Activated CD4-positive, alpha-beta memory T cell treated with anti-CD3 and anti-CD28 coated beads for 36 hours (primary cell): ENCODE measurements at regions not wholly inside any gene's neighbourhood (a gene's known extent, or its start where the extent isn't known, plus 50 kb on each side); places are given as distances from the start of the nearest gene placed in this dataset.

Experiments used
- CTCF ChIA-PET: fragments of 350-600 bp; sonication (Branson Sonifier 250); formaldehyde crosslinking; loops from one replicate; lab custom pipeline; 2021; ENCODE audit warnings: antibody characterized with exemption, inconsistent platforms; lab: Charles Lee
- POLR2A ChIA-PET: fragments of 350-600 bp; sonication (Branson Sonifier 250); formaldehyde crosslinking; loops from one replicate; lab custom pipeline; 2021; ENCODE audit warnings: antibody characterized with exemption; lab: Charles Lee
- DNase-seq: peaks from one replicate; pipeline ENCODE4 v3.0.0-alpha.2; 2020
- H3K27ac Mint-ChIP-seq: one replicate; pipeline ENCODE4 v1.8.0; 2021; ENCODE audit warnings: mixed read lengths
- H3K27me3 Mint-ChIP-seq: one replicate; pipeline ENCODE4 v1.8.0; 2021; ENCODE audit warnings: mixed read lengths
- H3K36me3 Mint-ChIP-seq: one replicate; pipeline ENCODE4 v1.8.0; 2021; ENCODE audit warnings: mixed read lengths
- H3K4me1 Mint-ChIP-seq: one replicate; pipeline ENCODE4 v1.8.0; 2021; ENCODE audit warnings: low read depth, mixed read lengths
- H3K4me3 Mint-ChIP-seq: one replicate; pipeline ENCODE4 v1.8.0; 2021; ENCODE audit warnings: mild to moderate bottlenecking, mixed read lengths
- H3K9me3 Mint-ChIP-seq: one replicate; pipeline ENCODE4 v1.8.0; 2021; ENCODE audit warnings: mixed read lengths
- intact Hi-C: fragments of 100-400 bp; cut with micrococcal nuclease; formaldehyde crosslinking; loops from one replicate; pipeline ENCODE4 v1.15.1; 2023

GRCh38 chr11:30089921-30090320 is 73.1 kb upstream of the KCNA4 start:
- DNase-seq, result no peak
- ChIA-PET POLR2A (no interaction called here), CTCF (no interaction called here)
- intact Hi-C loops, result no loop called here
- Mint-ChIP-seq H3K4me3 (no peak overlapping the region), H3K36me3 (no peaks in the 10 kb centered on the region), H3K9me3 (no peaks in the 10 kb centered on the region), H3K27me3 (no peaks in the 10 kb centered on the region), H3K27ac (no peak overlapping the region), H3K4me1 (no peaks in the 10 kb centered on the region)

- no peak for DNase-seq
- ChIA-PET CTCF (no interaction called here), POLR2A (no interaction called here)
- Mint-ChIP-seq H3K4me1 (no peaks in the 10 kb centered on the region), H3K36me3 (no peaks in the 10 kb centered on the region), H3K4me3 (no peak overlapping the region), H3K27ac (no peak overlapping the region), H3K27me3 (no peaks in the 10 kb centered on the region), H3K9me3 (no peaks in the 10 kb centered on the region)
- intact Hi-C loops, result no loop called here
These were observed 74.4 kb upstream of the KCNA4 start for GRCh38 chr11:30091246-30091645.

GRCh38 chr11:30091737-30092136 is 74.9 kb upstream of the KCNA4 start:
- H3K4me1 Mint-ChIP-seq, result no peaks in the 10 kb centered on the region

GRCh38 chr11:30092518-30092917 is 75.7 kb upstream of the KCNA4 start:
- POLR2A ChIA-PET, result no interaction called here
- CTCF ChIA-PET, result no interaction called here
- Mint-ChIP-seq H3K4me1 (no peaks in the 10 kb centered on the region), H3K27ac (no peak overlapping the region), H3K36me3 (no peaks in the 10 kb centered on the region), H3K9me3 (no peaks in the 10 kb centered on the region), H3K27me3 (no peaks in the 10 kb centered on the region), H3K4me3 (no peak overlapping the region)
- intact Hi-C loops, result no loop called here
- DNase-seq, result no peak

More at GRCh38 chr11:30091737-30092136, 74.9 kb upstream of the KCNA4 start:
- H3K4me3 Mint-ChIP-seq, result no peak overlapping the region
- ChIA-PET POLR2A (no interaction called here), CTCF (no interaction called here)
- H3K27me3 Mint-ChIP-seq, result no peaks in the 10 kb centered on the region
- H3K27ac Mint-ChIP-seq, result no peak overlapping the region
- H3K36me3 Mint-ChIP-seq, result no peaks in the 10 kb centered on the region
- no peaks in the 10 kb centered on the region for H3K9me3 Mint-ChIP-seq
- intact Hi-C loops, result no loop called here
- no peak for DNase-seq

GRCh38 chr11:30100495-30100894 is 83.7 kb upstream of the KCNA4 start:
- peaks cover 2% of the 10 kb centered on the region for H3K9me3 Mint-ChIP-seq
- no peak overlapping the region for H3K27ac Mint-ChIP-seq
- ChIA-PET CTCF (interaction anchor here (1.0 kb wide), 1 partner anchor 43 kb away, joined by 3 read pairs; no protein-coding TSS in a partner anchor), POLR2A (no interaction called here)
- no peak overlapping the region for H3K4me3 Mint-ChIP-seq
- H3K4me1 Mint-ChIP-seq, result no peaks in the 10 kb centered on the region
- DNase-seq, result no peak
- H3K36me3 Mint-ChIP-seq, result no peaks in the 10 kb centered on the region
- no peaks in the 10 kb centered on the region for H3K27me3 Mint-ChIP-seq
- intact Hi-C loops, result no loop called here

- peaks cover 2% of the 10 kb centered on the region for H3K9me3 Mint-ChIP-seq
- CTCF ChIA-PET, result no interaction called here
These were observed 89.7 kb upstream of the KCNA4 start for GRCh38 chr11:30106222-30107181.

GRCh38 chr11:30107899-30108298 is 91.1 kb upstream of the KCNA4 start:
- H3K4me1 Mint-ChIP-seq, result no peaks in the 10 kb centered on the region
- DNase-seq, result no peak
- H3K4me3 Mint-ChIP-seq, result no peak overlapping the region
- H3K27ac Mint-ChIP-seq, result no peak overlapping the region
- ChIA-PET CTCF (no interaction called here), POLR2A (no interaction called here)
- H3K36me3 Mint-ChIP-seq, result no peaks in the 10 kb centered on the region
- peaks cover 2% of the 10 kb centered on the region for H3K9me3 Mint-ChIP-seq
- no peaks in the 10 kb centered on the region for H3K27me3 Mint-ChIP-seq
- intact Hi-C loops, result no loop called here

More at GRCh38 chr11:30106222-30107181, 89.7 kb upstream of the KCNA4 start:
- no peak for DNase-seq
- Mint-ChIP-seq H3K4me3 (no peak overlapping the region), H3K27ac (no peak overlapping the region), H3K27me3 (no peaks in the 10 kb centered on the region), H3K36me3 (no peaks in the 10 kb centered on the region), H3K4me1 (no peaks in the 10 kb centered on the region)
- intact Hi-C loops, result no loop called here
- POLR2A ChIA-PET, result no interaction called here

- H3K4me1 Mint-ChIP-seq, result no peaks in the 10 kb centered on the region
- H3K4me3 Mint-ChIP-seq, result no peak overlapping the region
- H3K27ac Mint-ChIP-seq, result no peak overlapping the region
- ChIA-PET POLR2A (no interaction called here), CTCF (interaction anchor here (0.6 to 1.2 kb wide), 2 partner anchors 19 to 34 kb away, joined by 3 read pairs; no protein-coding TSS in a partner anchor)
- H3K9me3 Mint-ChIP-seq, result no peaks in the 10 kb centered on the region
- no peaks in the 10 kb centered on the region for H3K36me3 Mint-ChIP-seq
- no peaks in the 10 kb centered on the region for H3K27me3 Mint-ChIP-seq
- intact Hi-C loops, result no loop called here
- no peak for DNase-seq
These were observed 92.9 kb upstream of the KCNA4 start for GRCh38 chr11:30109774-30110173.

GRCh38 chr11:30110691-30111090 is 93.9 kb upstream of the KCNA4 start:
- no peaks in the 10 kb centered on the region for H3K36me3 Mint-ChIP-seq
- no peaks in the 10 kb centered on the region for H3K27me3 Mint-ChIP-seq
- DNase-seq, result no peak
- no peak overlapping the region for H3K27ac Mint-ChIP-seq
- ChIA-PET POLR2A (no interaction called here), CTCF (interaction anchor here (1.2 kb wide), 1 partner anchor 33 kb away, joined by 3 read pairs; no protein-coding TSS in a partner anchor)
- intact Hi-C loops, result no loop called here
- H3K9me3 Mint-ChIP-seq, result no peaks in the 10 kb centered on the region
- H3K4me1 Mint-ChIP-seq, result no peaks in the 10 kb centered on the region
- H3K4me3 Mint-ChIP-seq, result no peak overlapping the region

GRCh38 chr11:30111786-30112185 is 95.0 kb upstream of the KCNA4 start:
- intact Hi-C loops, result no loop called here
- Mint-ChIP-seq H3K27ac (no peak overlapping the region), H3K4me1 (no peaks in the 10 kb centered on the region), H3K36me3 (no peaks in the 10 kb centered on the region), H3K27me3 (no peaks in the 10 kb centered on the region), H3K4me3 (no peak overlapping the region), H3K9me3 (no peaks in the 10 kb centered on the region)
- DNase-seq, result no peak
- ChIA-PET CTCF (no interaction called here), POLR2A (no interaction called here)

GRCh38 chr11:30113326-30113898 is 96.6 kb upstream of the KCNA4 start:
- Mint-ChIP-seq H3K4me3 (no peak overlapping the region), H3K27me3 (no peaks in the 10 kb centered on the region), H3K27ac (no peak overlapping the region), H3K4me1 (no peaks in the 10 kb centered on the region), H3K36me3 (no peaks in the 10 kb centered on the region), H3K9me3 (no peaks in the 10 kb centered on the region)
- intact Hi-C loops, result no loop called here
- DNase-seq, result no peak
- CTCF ChIA-PET, result no interaction called here
- POLR2A ChIA-PET, result no interaction called here

GRCh38 chr11:30116512-30116911 is 99.7 kb upstream of the KCNA4 start:
- Mint-ChIP-seq H3K36me3 (no peaks in the 10 kb centered on the region), H3K9me3 (no peaks in the 10 kb centered on the region), H3K4me1 (no peaks in the 10 kb centered on the region), H3K4me3 (no peak overlapping the region), H3K27me3 (no peaks in the 10 kb centered on the region), H3K27ac (no peak overlapping the region)
- CTCF ChIA-PET, result interaction anchor here (1.8 to 2.7 kb wide), 2 partner anchors 12 to 26 kb away, joined by 8 read pairs; no protein-coding TSS in a partner anchor
- intact Hi-C loops, result no loop called here
- no peak for DNase-seq
- POLR2A ChIA-PET, result no interaction called here
